K562 (cell line): ENCODE measurements at regions not wholly inside any gene's neighbourhood (a gene's known extent, or its start where the extent isn't known, plus 50 kb on each side); places are given as distances from the start of the nearest gene placed in this dataset.
A peak's percentile ranks its signal among the peaks of the same experiment; 100 is the strongest.

Experiments used
- HDAC6 ChIP-seq: IDR thresholded peaks from 2 replicates; pipeline ENCODE4 v1.6.1; 2012; ENCODE audit warnings: low read depth, mild to moderate bottlenecking, control low read depth, inconsistent platforms, low read length, moderate library complexity
- RB1 ChIP-seq: fragments of 450-650 bp; IDR thresholded peaks from 2 replicates; pipeline ENCODE4 v1.6.1; 2017; ENCODE audit warnings: low read depth, mild to moderate bottlenecking
- SLC30A9 ChIP-seq: fragments of 250-450 bp; sonication (Bioruptor Pico); IDR thresholded peaks from 2 replicates; pipeline ENCODE4 v1.8.0; 2022; ENCODE audit warnings: mild to moderate bottlenecking, moderate library complexity
- TAF7 ChIP-seq: fragments of 450-650 bp; IDR thresholded peaks from 2 replicates; pipeline ENCODE4 v1.6.1; 2016; ENCODE audit warnings: missing genetic modification characterization, missing compliant biosample characterization
- WHSC1 ChIP-seq: IDR thresholded peaks from one replicate; pipeline ENCODE4 v1.6.1; 2012; ENCODE audit warnings: low read length, control low read depth, inconsistent platforms
- ZNF518B ChIP-seq: fragments of 250-450 bp; sonication (Bioruptor Pico); IDR thresholded peaks from 2 replicates; pipeline ENCODE4 v1.5.0; 2021; ENCODE audit warnings: mild to moderate bottlenecking, moderate library complexity
- TF ChIP-seq, protein P1 (sequence below): fragments of 450-650 bp; IDR thresholded peaks from 2 replicates; pipeline ENCODE4 v1.6.1; 2016; ENCODE audit warnings: low read depth

DNA sequence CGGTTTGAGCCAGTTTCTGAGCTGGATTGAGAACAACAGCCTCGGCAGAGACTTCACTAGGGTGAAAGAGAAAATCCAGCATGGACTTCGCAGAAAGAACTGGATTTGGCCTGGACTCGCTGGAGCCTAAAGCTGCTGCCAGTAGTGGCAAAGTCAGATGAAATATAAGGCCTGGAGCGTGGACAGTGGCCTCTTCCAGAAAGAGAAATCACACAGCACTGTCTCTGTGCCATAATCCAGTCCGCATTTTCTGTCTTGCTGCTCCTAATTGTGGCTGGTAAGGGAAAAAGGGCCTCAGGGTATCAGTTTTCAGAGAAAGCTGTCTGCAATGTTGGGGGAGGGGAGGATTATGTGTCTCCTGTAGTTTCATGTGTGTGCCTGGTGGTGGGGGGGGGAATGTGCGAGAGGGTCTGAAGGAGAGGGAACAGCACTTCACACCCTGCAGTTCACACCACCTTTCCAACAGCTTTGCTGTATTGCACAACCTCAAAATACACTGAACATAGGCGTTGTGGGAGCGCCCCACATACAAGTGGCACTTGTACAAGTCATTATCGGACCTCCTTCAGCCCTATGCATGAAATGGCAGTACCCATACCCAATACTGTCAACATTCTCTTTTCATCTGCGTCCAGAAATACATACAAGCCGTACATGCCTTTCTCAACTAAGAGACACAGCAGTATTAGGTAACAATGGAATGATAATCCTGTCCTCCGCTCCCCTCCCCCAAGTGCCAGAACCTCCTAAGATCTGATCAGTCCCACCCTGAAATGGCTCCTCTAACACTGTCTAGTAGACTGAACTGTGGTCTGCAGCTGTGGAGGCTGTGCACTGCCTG lies 107.5 kb upstream of the ATF7IP start (continued):
- TF ChIP-seq ZNF518B, result no peak
- TF ChIP-seq WHSC1, result no peak
- TF ChIP-seq TAF7 (tag), result no peak
- TF ChIP-seq SLC30A9 (CRISPR knock-in tag), result no peak
- TF ChIP-seq, protein P1, sequence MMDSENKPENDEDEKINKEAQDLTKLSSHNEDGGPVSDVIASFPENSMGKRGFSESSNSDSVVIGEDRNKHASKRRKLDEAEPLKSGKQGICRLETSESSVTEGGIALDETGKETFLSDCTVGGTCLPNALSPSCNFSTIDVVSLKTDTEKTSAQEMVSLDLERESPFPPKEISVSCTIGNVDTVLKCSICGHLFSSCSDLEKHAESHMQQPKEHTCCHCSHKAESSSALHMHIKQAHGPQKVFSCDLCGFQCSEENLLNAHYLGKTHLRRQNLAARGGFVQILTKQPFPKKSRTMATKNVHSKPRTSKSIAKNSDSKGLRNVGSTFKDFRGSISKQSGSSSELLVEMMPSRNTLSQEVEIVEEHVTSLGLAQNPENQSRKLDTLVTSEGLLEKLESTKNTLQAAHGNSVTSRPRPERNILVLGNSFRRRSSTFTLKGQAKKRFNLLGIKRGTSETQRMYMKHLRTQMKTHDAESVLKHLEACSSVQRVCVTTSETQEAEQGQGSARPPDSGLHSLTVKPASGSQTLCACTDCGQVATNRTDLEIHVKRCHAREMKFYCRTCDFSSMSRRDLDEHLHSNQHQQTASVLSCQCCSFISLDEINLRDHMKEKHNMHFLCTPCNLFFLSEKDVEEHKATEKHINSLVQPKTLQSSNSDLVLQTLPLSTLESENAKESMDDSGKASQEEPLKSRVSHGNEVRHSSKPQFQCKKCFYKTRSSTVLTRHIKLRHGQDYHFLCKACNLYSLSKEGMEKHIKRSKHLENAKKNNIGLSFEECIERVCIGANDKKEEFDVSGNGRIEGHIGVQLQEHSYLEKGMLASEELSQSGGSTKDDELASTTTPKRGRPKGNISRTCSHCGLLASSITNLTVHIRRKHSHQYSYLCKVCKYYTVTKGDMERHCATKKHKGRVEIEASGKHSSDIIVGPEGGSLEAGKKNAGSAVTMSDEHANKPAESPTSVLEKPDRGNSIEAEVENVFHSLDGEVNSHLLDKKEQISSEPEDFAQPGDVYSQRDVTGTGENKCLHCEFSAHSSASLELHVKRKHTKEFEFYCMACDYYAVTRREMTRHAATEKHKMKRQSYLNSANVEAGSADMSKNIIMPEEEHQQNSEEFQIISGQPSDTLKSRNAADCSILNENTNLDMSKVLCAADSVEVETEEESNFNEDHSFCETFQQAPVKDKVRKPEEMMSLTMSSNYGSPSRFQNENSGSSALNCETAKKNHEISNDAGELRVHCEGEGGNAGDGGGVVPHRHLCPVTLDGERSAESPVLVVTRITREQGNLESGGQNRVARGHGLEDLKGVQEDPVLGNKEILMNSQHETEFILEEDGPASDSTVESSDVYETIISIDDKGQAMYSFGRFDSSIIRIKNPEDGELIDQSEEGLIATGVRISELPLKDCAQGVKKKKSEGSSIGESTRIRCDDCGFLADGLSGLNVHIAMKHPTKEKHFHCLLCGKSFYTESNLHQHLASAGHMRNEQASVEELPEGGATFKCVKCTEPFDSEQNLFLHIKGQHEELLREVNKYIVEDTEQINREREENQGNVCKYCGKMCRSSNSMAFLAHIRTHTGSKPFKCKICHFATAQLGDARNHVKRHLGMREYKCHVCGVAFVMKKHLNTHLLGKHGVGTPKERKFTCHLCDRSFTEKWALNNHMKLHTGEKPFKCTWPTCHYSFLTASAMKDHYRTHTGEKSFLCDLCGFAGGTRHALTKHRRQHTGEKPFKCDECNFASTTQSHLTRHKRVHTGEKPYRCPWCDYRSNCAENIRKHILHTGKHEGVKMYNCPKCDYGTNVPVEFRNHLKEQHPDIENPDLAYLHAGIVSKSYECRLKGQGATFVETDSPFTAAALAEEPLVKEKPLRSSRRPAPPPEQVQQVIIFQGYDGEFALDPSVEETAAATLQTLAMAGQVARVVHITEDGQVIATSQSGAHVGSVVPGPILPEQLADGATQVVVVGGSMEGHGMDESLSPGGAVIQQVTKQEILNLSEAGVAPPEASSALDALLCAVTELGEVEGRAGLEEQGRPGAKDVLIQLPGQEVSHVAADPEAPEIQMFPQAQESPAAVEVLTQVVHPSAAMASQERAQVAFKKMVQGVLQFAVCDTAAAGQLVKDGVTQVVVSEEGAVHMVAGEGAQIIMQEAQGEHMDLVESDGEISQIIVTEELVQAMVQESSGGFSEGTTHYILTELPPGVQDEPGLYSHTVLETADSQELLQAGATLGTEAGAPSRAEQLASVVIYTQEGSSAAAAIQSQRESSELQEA, result no peak
- TF ChIP-seq HDAC6, result no peak
- TF ChIP-seq RB1, result 0 out of 2 replicates have a peak, but pooled peaks have one; percentile 56
